Testis (tissue), 2 donors: ENCODE measurements at regions not wholly inside any gene's neighbourhood (a gene's known extent, or its start where the extent isn't known, plus 50 kb on each side); places are given as distances from the start of the nearest gene placed in this dataset.

ENCODE experiments used
- CTCF ChIP-seq, 3 experiments: fragments of 450-650 bp in 2 of 3; fragments of 200-600 bp in 1 of 3; sonication (generic) in 1 of 3; IDR thresholded peaks; one replicate each; pipeline ENCODE4 v1.5.1; 2016 to 2019; ENCODE audit warnings: antibody characterized with exemption in 3 of 3, mild to moderate bottlenecking in 2 of 3, moderate library complexity in 1 of 3
- POLR2A ChIP-seq: fragments of 450-650 bp; IDR thresholded peaks from one replicate; pipeline ENCODE4 v1.6.1; 2017; ENCODE audit warnings: antibody characterized with exemption, mild to moderate bottlenecking, moderate library complexity

DNA sequence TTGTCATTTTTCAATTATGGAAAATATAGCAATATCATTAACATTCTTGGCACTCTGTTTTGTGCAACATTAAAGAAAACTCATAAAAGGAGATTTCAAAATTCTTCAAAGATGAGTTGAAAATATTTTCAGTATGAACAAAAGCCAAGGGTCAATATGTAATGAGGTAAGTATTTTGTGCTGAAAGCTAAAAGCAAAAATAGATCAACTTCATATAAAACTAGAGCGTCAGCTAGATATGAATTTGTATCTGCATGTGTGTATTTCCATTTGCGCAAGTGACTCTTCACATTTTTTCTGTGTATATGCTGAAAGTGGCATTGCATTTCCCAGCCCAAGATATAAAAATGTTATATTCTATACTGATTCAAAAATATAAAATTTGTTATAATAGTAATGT is 492.1 kb upstream of the EYS start:
- TF ChIP-seq CTCF (IDR thresholded peaks at IDR 0.05) (no peak), POLR2A (no peak)
